Esophagus squamous epithelium (tissue), 4 donors: ENCODE measurements at regions not wholly inside any gene's neighbourhood (a gene's known extent, or its start where the extent isn't known, plus 50 kb on each side); places are given as distances from the start of the nearest gene placed in this dataset.
A peak's percentile ranks its signal among the peaks of the same experiment; 100 is the strongest.

ENCODE experiments used
- POLR2A ChIP-seq, 4 donors: fragments of 450-650 bp; IDR thresholded peaks; one replicate each; pipeline ENCODE4 v1.6.1; 2017; ENCODE audit warnings: antibody characterized with exemption in 4 of 4, mild to moderate bottlenecking in 4 of 4, moderate library complexity in 3 of 4
- TF ChIP-seq, protein P1 (sequence below), 6 experiments: fragments of 450-650 bp in 4 of 6; fragments of 200-600 bp in 2 of 6; sonication (generic) in 2 of 6; IDR thresholded peaks; one replicate each; pipeline ENCODE4 v1.5.1; 2016 to 2019; ENCODE audit warnings: antibody characterized with exemption in 6 of 6, mild to moderate bottlenecking in 4 of 6, moderate library complexity in 4 of 6

DNA sequence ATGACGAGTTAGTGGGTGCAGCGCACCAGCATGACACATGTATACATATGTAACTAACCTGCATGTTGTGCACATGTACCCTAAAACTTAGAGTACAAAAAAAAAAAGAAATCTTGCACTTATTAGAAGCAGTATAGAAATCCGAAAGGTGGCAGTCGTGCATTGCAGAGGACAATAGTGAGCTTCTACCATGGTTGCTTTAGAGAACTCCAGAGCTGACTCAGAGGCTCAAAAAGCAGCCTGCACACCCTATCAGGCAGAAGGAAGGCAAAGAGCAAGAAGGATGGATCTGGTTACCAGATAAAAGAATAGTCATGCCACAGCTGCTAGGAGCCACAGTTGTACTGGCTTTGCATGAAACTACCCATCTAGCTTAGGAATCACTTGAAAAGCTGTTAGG lies 796.0 kb upstream of the TSPY4 start:
- TF ChIP-seq POLR2A (IDR thresholded peaks at IDR 0.05), result no peak
- TF ChIP-seq, protein P1, sequence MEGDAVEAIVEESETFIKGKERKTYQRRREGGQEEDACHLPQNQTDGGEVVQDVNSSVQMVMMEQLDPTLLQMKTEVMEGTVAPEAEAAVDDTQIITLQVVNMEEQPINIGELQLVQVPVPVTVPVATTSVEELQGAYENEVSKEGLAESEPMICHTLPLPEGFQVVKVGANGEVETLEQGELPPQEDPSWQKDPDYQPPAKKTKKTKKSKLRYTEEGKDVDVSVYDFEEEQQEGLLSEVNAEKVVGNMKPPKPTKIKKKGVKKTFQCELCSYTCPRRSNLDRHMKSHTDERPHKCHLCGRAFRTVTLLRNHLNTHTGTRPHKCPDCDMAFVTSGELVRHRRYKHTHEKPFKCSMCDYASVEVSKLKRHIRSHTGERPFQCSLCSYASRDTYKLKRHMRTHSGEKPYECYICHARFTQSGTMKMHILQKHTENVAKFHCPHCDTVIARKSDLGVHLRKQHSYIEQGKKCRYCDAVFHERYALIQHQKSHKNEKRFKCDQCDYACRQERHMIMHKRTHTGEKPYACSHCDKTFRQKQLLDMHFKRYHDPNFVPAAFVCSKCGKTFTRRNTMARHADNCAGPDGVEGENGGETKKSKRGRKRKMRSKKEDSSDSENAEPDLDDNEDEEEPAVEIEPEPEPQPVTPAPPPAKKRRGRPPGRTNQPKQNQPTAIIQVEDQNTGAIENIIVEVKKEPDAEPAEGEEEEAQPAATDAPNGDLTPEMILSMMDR (IDR thresholded peaks at IDR 0.05), result peak in 1 of 6 experiments; percentile 27
